22Rv1 (cell line): ENCODE measurements at regions not wholly inside any gene's neighbourhood (a gene's known extent, or its start where the extent isn't known, plus 50 kb on each side); places are given as distances from the start of the nearest gene placed in this dataset.

ENCODE experiments used
- H3K27ac ChIP-seq: fragments of 450-650 bp; 2 replicates; pipeline ENCODE4 v1.5.1; 2017
- ZFX ChIP-seq: fragments of 450-650 bp; IDR thresholded peaks from 2 replicates; pipeline ENCODE4 v1.6.1; 2017; ENCODE audit warnings: antibody characterized with exemption, borderline replicate concordance
- TF ChIP-seq, protein P1 (sequence below): fragments of 450-650 bp; IDR thresholded peaks from 2 replicates; pipeline ENCODE4 v1.5.1; 2017; ENCODE audit warnings: mild to moderate bottlenecking

DNA sequence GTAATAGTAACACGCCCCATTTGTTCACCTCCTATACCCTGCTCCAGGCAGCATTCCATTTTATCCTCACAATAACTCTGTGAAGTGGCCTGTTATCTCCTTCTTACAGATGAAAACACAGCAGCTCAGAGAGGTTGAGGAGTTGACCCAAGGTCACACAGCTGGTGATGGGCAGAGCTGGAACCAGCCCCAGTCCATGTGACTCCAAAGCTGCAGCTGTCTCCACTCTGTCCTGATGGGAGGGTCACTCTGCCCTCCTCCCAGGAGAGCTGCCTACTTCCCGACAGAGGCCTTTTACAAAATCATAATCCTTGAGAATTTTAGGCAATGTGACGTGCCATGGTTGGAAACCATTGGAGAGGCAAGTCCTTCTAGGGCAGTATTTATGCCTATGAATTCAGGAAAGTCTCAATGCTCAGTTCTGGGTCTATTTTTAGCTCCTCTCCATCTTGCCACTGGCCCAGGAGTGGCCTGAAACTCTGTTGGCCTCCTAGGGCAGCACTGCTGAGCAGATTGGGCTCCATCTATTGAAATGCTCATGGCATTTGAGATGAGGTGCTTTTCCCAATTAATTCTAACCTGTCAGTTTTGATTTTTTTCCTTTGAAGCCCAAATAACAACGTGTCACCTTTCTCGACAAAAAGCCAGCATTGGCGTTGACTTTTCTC lies 50.1 kb upstream of the KCNK12 start:
- TF ChIP-seq, protein P1, sequence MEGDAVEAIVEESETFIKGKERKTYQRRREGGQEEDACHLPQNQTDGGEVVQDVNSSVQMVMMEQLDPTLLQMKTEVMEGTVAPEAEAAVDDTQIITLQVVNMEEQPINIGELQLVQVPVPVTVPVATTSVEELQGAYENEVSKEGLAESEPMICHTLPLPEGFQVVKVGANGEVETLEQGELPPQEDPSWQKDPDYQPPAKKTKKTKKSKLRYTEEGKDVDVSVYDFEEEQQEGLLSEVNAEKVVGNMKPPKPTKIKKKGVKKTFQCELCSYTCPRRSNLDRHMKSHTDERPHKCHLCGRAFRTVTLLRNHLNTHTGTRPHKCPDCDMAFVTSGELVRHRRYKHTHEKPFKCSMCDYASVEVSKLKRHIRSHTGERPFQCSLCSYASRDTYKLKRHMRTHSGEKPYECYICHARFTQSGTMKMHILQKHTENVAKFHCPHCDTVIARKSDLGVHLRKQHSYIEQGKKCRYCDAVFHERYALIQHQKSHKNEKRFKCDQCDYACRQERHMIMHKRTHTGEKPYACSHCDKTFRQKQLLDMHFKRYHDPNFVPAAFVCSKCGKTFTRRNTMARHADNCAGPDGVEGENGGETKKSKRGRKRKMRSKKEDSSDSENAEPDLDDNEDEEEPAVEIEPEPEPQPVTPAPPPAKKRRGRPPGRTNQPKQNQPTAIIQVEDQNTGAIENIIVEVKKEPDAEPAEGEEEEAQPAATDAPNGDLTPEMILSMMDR, result no peak
- TF ChIP-seq ZFX, result no peak
- no peak overlapping the region for H3K27ac ChIP-seq
